SK-N-SH treated with all-trans-retinoic acid at 6 μM for 48 hours (cell line): ENCODE measurements at regions not wholly inside any gene's neighbourhood (a gene's known extent, or its start where the extent isn't known, plus 50 kb on each side); places are given as distances from the start of the nearest gene placed in this dataset.

Experiments used
- ATAC-seq: fragments of 200-7000 bp; cut with Tn5 transposase; 3 replicates; pipeline ENCODE4 v1.9.1; 2020; ENCODE audit warnings: mild to moderate bottlenecking, moderate library complexity
- ARNTL ChIP-seq: fragments of 450-650 bp; formaldehyde crosslinking; IDR thresholded peaks from 2 replicates; pipeline ENCODE4 v1.5.0; 2020; ENCODE audit warnings: low read depth, mild to moderate bottlenecking, moderate library complexity, borderline replicate concordance
- BACH2 ChIP-seq: fragments of 250-450 bp; sonication (Bioruptor Pico); IDR thresholded peaks from 2 replicates; pipeline ENCODE4 v1.9.0; 2021; ENCODE audit warnings: mild to moderate bottlenecking, borderline replicate concordance
- CREB5 ChIP-seq: fragments of 250-450 bp; sonication (Bioruptor Pico); IDR thresholded peaks from 2 replicates; pipeline ENCODE4 v1.5.1; 2020; ENCODE audit warnings: low read depth, mild to moderate bottlenecking, moderate library complexity
- CSDC2 ChIP-seq: fragments of 250-450 bp; sonication (Bioruptor Pico); IDR thresholded peaks from 2 replicates; pipeline ENCODE4 v1.5.0; 2020; ENCODE audit warnings: mild to moderate bottlenecking, moderate library complexity
- CSRNP3 ChIP-seq: fragments of 250-450 bp; sonication (Bioruptor Pico); IDR thresholded peaks from 2 replicates; pipeline ENCODE4 v1.5.1; 2021; ENCODE audit warnings: mild to moderate bottlenecking, moderate library complexity
- ESRRG ChIP-seq: fragments of 250-450 bp; sonication (Bioruptor Pico); IDR thresholded peaks from 2 replicates; pipeline ENCODE4 v1.6.1; 2021; ENCODE audit warnings: mild to moderate bottlenecking
- GLIS3 ChIP-seq: fragments of 250-450 bp; sonication (Bioruptor Pico); IDR thresholded peaks from 2 replicates; pipeline ENCODE4 v1.5.0; 2020; ENCODE audit warnings: mild to moderate bottlenecking, moderate library complexity
- ISL1 ChIP-seq: fragments of 250-450 bp; sonication (Bioruptor Pico); IDR thresholded peaks from 2 replicates; pipeline ENCODE4 v2.1.2; 2022; ENCODE audit warnings: mild to moderate bottlenecking, moderate library complexity
- OSR1 ChIP-seq: fragments of 250-450 bp; sonication (Bioruptor Pico); IDR thresholded peaks from 2 replicates; pipeline ENCODE4 v1.8.0; 2022; ENCODE audit warnings: moderate library complexity, mild to moderate bottlenecking, inconsistent platforms
- PATZ1 ChIP-seq: fragments of 250-450 bp; sonication (Bioruptor Pico); IDR thresholded peaks from 2 replicates; pipeline ENCODE4 v1.8.0; 2020; ENCODE audit warnings: mild to moderate bottlenecking, moderate library complexity, borderline replicate concordance
- POU6F1 ChIP-seq: fragments of 250-450 bp; sonication (Bioruptor Pico); IDR thresholded peaks from 2 replicates; pipeline ENCODE4 v1.8.0; 2021; ENCODE audit warnings: low read depth, mild to moderate bottlenecking, moderate library complexity, borderline replicate concordance
- RARB ChIP-seq: fragments of 250-450 bp; sonication (Bioruptor Pico); IDR thresholded peaks from 2 replicates; pipeline ENCODE4 v1.8.0; 2021; ENCODE audit warnings: mild to moderate bottlenecking, moderate library complexity
- SNAI2 ChIP-seq: fragments of 250-450 bp; sonication (Bioruptor Pico); IDR thresholded peaks from 2 replicates; pipeline ENCODE4 v1.5.0; 2020; ENCODE audit warnings: mild to moderate bottlenecking, moderate library complexity
- TCF4 ChIP-seq: fragments of 250-450 bp; sonication (Bioruptor Pico); IDR thresholded peaks from 2 replicates; pipeline ENCODE4 v1.8.0; 2021; ENCODE audit warnings: mild to moderate bottlenecking, moderate library complexity, borderline replicate concordance
- TOX ChIP-seq: fragments of 250-450 bp; sonication (Bioruptor Pico); IDR thresholded peaks from 2 replicates; pipeline ENCODE4 v1.8.0; 2021; ENCODE audit warnings: mild to moderate bottlenecking, moderate library complexity, borderline replicate concordance
- TSHZ2 ChIP-seq: fragments of 250-450 bp; sonication (Bioruptor Pico); IDR thresholded peaks from 2 replicates; pipeline ENCODE4 v1.5.0; 2020; ENCODE audit warnings: mild to moderate bottlenecking, moderate library complexity
- ZC3H10 ChIP-seq: fragments of 250-450 bp; sonication (Bioruptor Pico); IDR thresholded peaks from 2 replicates; pipeline ENCODE4 v1.5.1; 2021; ENCODE audit warnings: mild to moderate bottlenecking, moderate library complexity
- ZNF565 ChIP-seq: fragments of 450-650 bp; formaldehyde crosslinking; conservative IDR thresholded peaks from 2 replicates; pipeline ENCODE4 v1.5.0; 2020; ENCODE audit warnings: low read depth, mild to moderate bottlenecking, moderate library complexity
- ZNF70 ChIP-seq: fragments of 450-650 bp; formaldehyde crosslinking; IDR thresholded peaks from 2 replicates; pipeline ENCODE4 v1.5.0; 2020; ENCODE audit warnings: mild to moderate bottlenecking, moderate library complexity
- ZNF8 ChIP-seq: fragments of 450-650 bp; formaldehyde crosslinking; IDR thresholded peaks from 2 replicates; pipeline ENCODE4 v1.5.0; 2020; ENCODE audit warnings: mild to moderate bottlenecking, moderate library complexity

- TF ChIP-seq ESRRG (CRISPR knock-in tag) (no peak), GLIS3 (CRISPR knock-in tag) (no peak), ZC3H10 (CRISPR knock-in tag) (no peak), TOX (no peak), PATZ1 (CRISPR knock-in tag) (no peak), ISL1 (CRISPR knock-in tag) (no peak), CSDC2 (no peak), ZNF565 (CRISPR knock-in tag) (no peak), ARNTL (CRISPR knock-in tag) (no peak), SNAI2 (no peak), POU6F1 (CRISPR knock-in tag) (no peak), TCF4 (CRISPR knock-in tag) (no peak), CSRNP3 (no peak), CREB5 (no peak), OSR1 (CRISPR knock-in tag) (no peak), ZNF8 (CRISPR knock-in tag) (no peak), TSHZ2 (no peak), RARB (CRISPR knock-in tag) (no peak), ZNF70 (no peak)
- ATAC-seq, result no peak
These were observed 257.0 kb downstream of the ETNK1 start for GRCh38 chr12:22881878-22882385.

- ATAC-seq, result no peak
- TF ChIP-seq CSDC2, result no peak
- TF ChIP-seq SNAI2, result no peak
- no peak for TF ChIP-seq ZNF565 (CRISPR knock-in tag)
- TF ChIP-seq BACH2 (CRISPR knock-in tag), result no peak
- no peak for TF ChIP-seq ISL1 (CRISPR knock-in tag)
- TF ChIP-seq CREB5, result no peak
- no peak for TF ChIP-seq CSRNP3
- TF ChIP-seq PATZ1 (CRISPR knock-in tag), result no peak
- TF ChIP-seq ZNF8 (CRISPR knock-in tag), result no peak
- TF ChIP-seq RARB (CRISPR knock-in tag), result no peak
- TF ChIP-seq ZNF70, result no peak
- TF ChIP-seq ESRRG (CRISPR knock-in tag), result no peak
- TF ChIP-seq TCF4 (CRISPR knock-in tag), result no peak
- TF ChIP-seq TOX, result no peak
These were observed 257.6 kb downstream of the ETNK1 start for GRCh38 chr12:22882559-22882958.
